SK-N-SH (cell line): ENCODE measurements at regions not wholly inside any gene's neighbourhood (a gene's known extent, or its start where the extent isn't known, plus 50 kb on each side); places are given as distances from the start of the nearest gene placed in this dataset.

Experiments
- CTCF ChIA-PET: fragments of 300-600, 350-600 bp; formaldehyde crosslinking; extraction: SDS; loops from one replicate; lab custom pipeline; 2021; lab: Yijun Ruan, JAX
- POLR2A ChIA-PET: fragments of 350-600 bp; sonication (Branson Sonifier 250); formaldehyde crosslinking; extraction: SDS; loops from one replicate; lab custom pipeline; 2020; ENCODE audit warnings: antibody characterized with exemption, inconsistent platforms; lab: Yijun Ruan, JAX
- DNase-seq: peaks from one replicate; pipeline ENCODE4 v3.0.0; 2012
- H2AFZ ChIP-seq: fragments of 200-600 bp; sonication (generic); 2 replicates; pipeline ENCODE4 v1.8.1; 2016; ENCODE audit warnings: antibody characterized with exemption, mild to moderate bottlenecking, low read depth
- H3F3A ChIP-seq: fragments of 200-600 bp; sonication (generic); replicated peaks from 2 replicates; pipeline ENCODE3; 2016; ENCODE audit warnings: antibody characterized with exemption, mild to moderate bottlenecking; ENCODE audit not compliant: insufficient read depth
- H3K27ac ChIP-seq, 2 experiments: fragments of 200-500 bp in 1 of 2; fragments of 200-600 bp in 1 of 2; sonication (Bioruptor generic) in 1 of 2; sonication (generic), shearing (Covaris generic) in 1 of 2; 2 replicates each; pipeline versions ENCODE4 v1.5.1 to v1.6.1; 2014 to 2016; ENCODE audit warnings: low read depth in 2 of 2, inconsistent platforms in 1 of 2, low read length in 1 of 2, mild to moderate bottlenecking in 1 of 2, mixed read lengths in 1 of 2
- H3K27me3 ChIP-seq: fragments of 200-600 bp; sonication (generic), shearing (Covaris generic); 2 replicates; pipeline ENCODE4 v1.6.1; 2016; ENCODE audit warnings: mixed run types; ENCODE audit not compliant: insufficient read depth
- H3K36me3 ChIP-seq, 2 experiments: fragments of 200-500 bp in 1 of 2; fragments of 200-600 bp in 1 of 2; sonication (Bioruptor generic) in 1 of 2; sonication (generic) in 1 of 2; replicated peaks in 1 of 2; 2 replicates each; pipeline versions ENCODE3 to v1.5.1; 2014 to 2016; ENCODE audit warnings: low read length in 1 of 2, mild to moderate bottlenecking in 1 of 2; ENCODE audit not compliant: insufficient read depth in 2 of 2, control insufficient read depth in 1 of 2
- H3K4me1 ChIP-seq, 2 experiments: fragments of 200-500 bp in 1 of 2; fragments of 200-600 bp in 1 of 2; sonication (Bioruptor generic) in 1 of 2; sonication (generic), shearing (Covaris generic) in 1 of 2; 2 replicates each; pipeline versions ENCODE4 v1.5.1 to v1.6.1; 2014 to 2016; ENCODE audit warnings: low read depth in 1 of 2, low read length in 1 of 2, mixed run types in 1 of 2; ENCODE audit not compliant: insufficient read depth in 2 of 2, control insufficient read depth in 1 of 2
- H3K4me2 ChIP-seq: fragments of 200-600 bp; sonication (generic), shearing (Covaris generic); 2 replicates; pipeline ENCODE4 v1.6.1; 2017; ENCODE audit warnings: mixed run types
- H3K4me3 ChIP-seq, 2 experiments: fragments of 200-500 bp in 1 of 2; fragments of 200-600 bp in 1 of 2; sonication (Bioruptor generic) in 1 of 2; sonication (generic), shearing (Covaris generic) in 1 of 2; 2 replicates each; pipeline versions ENCODE4 v1.5.1 to v1.8.1; 2014 to 2016; ENCODE audit warnings: low read depth in 2 of 2, inconsistent platforms in 1 of 2, low read length in 1 of 2, mild to moderate bottlenecking in 1 of 2, mixed read lengths in 1 of 2, moderate library complexity in 1 of 2
- H3K79me2 ChIP-seq: fragments of 200-600 bp; sonication (generic); 2 replicates; pipeline ENCODE4 v1.8.1; 2017; ENCODE audit warnings: mild to moderate bottlenecking; ENCODE audit not compliant: insufficient read depth
- H3K9ac ChIP-seq: fragments of 200-600 bp; sonication (generic); 2 replicates; pipeline ENCODE4 v1.6.1; 2017; ENCODE audit warnings: mixed run types
- H3K9me2 ChIP-seq: fragments of 200-600 bp; sonication (generic); 2 replicates; pipeline ENCODE4 v1.6.1; 2017; ENCODE audit warnings: mixed run types
- H3K9me3 ChIP-seq: fragments of 200-600 bp; sonication (generic); 2 replicates; pipeline ENCODE4 v1.6.1; 2017; ENCODE audit warnings: mixed run types, mild to moderate bottlenecking, moderate library complexity
- H4K20me1 ChIP-seq: fragments of 200-600 bp; sonication (generic); 2 replicates; pipeline ENCODE4 v1.6.1; 2017; ENCODE audit warnings: mild to moderate bottlenecking, mixed run types; ENCODE audit not compliant: insufficient read depth
- ELF1 ChIP-seq: IDR thresholded peaks from 2 replicates; pipeline ENCODE4 v1.4.0; 2012
- EP300 ChIP-seq, 2 experiments: IDR thresholded peaks; 2 replicates each; pipeline versions ENCODE4 v1.4.0 to v1.6.1; 2012; ENCODE audit warnings: borderline replicate concordance in 1 of 2, low read depth in 1 of 2, low read length in 1 of 2
- FOSL2 ChIP-seq: IDR thresholded peaks from 2 replicates; pipeline ENCODE4 v1.4.0; 2012; ENCODE audit warnings: low read depth, mild to moderate bottlenecking, moderate library complexity, borderline replicate concordance
- FOXJ3 ChIP-seq: sonication (generic); formaldehyde crosslinking; IDR thresholded peaks from 2 replicates; pipeline ENCODE4 v1.5.1; 2020; ENCODE audit warnings: mild to moderate bottlenecking, missing genetic modification reagents
- GABPA ChIP-seq: IDR thresholded peaks from 2 replicates; pipeline ENCODE4 v1.4.0; 2012; ENCODE audit warnings: low read depth, mild to moderate bottlenecking
- JUND ChIP-seq: IDR thresholded peaks from 2 replicates; pipeline ENCODE4 v1.4.0; 2012
- MXI1 ChIP-seq: IDR thresholded peaks from 2 replicates; pipeline ENCODE4 v1.6.1; 2012; ENCODE audit warnings: mild to moderate bottlenecking, low read depth, low read length, improper control_type of control experiment
- POLR2AphosphoS5 ChIP-seq: IDR thresholded peaks from 2 replicates; pipeline ENCODE4 v1.6.1; 2012; ENCODE audit warnings: low read depth, low read length
- RFX5 ChIP-seq: IDR thresholded peaks from 2 replicates; pipeline ENCODE4 v1.6.1; 2012; ENCODE audit warnings: mild to moderate bottlenecking, improper control_type of control experiment, low read length
- RXRA ChIP-seq: IDR thresholded peaks from 2 replicates; pipeline ENCODE4 v1.4.0; 2012; ENCODE audit warnings: low read depth, mild to moderate bottlenecking, borderline replicate concordance
- SIN3A ChIP-seq: IDR thresholded peaks from 2 replicates; pipeline ENCODE4 v1.6.1; 2012; ENCODE audit warnings: low read depth, mild to moderate bottlenecking, low read length, moderate library complexity, borderline replicate concordance
- SMC3 ChIP-seq: IDR thresholded peaks from 2 replicates; pipeline ENCODE4 v1.6.1; 2012; ENCODE audit warnings: low read depth, low read length, improper control_type of control experiment
- TCF12 ChIP-seq: IDR thresholded peaks from 2 replicates; pipeline ENCODE4 v1.4.0; 2012
- TEAD4 ChIP-seq: IDR thresholded peaks from 2 replicates; pipeline ENCODE4 v1.4.0; 2012; ENCODE audit warnings: mild to moderate bottlenecking, borderline replicate concordance; ENCODE audit not compliant: insufficient read depth
- YY1 ChIP-seq: IDR thresholded peaks from 2 replicates; pipeline ENCODE4 v1.4.0; 2012; ENCODE audit warnings: low read depth, mild to moderate bottlenecking
- WGBS: methylation state at CpG from one replicate; pipeline ENCODE4 v1.1.6; 2017; ENCODE audit warnings: low lambda C conversion rate; 5-methylcytosine and 5-hydroxymethylcytosine counted together
- TF ChIP-seq, protein P1 (sequence below): fragments of 200-600 bp; sonication (generic); IDR thresholded peaks from 2 replicates; pipeline ENCODE4 v1.6.1; 2017; ENCODE audit warnings: antibody characterized with exemption, mild to moderate bottlenecking, moderate library complexity
- TF ChIP-seq, protein P2 (sequence below): IDR thresholded peaks from 2 replicates; pipeline ENCODE4 v1.4.0; 2012; ENCODE audit warnings: low read depth, borderline replicate concordance
- TF ChIP-seq, protein P3 (sequence below): IDR thresholded peaks from 2 replicates; pipeline ENCODE4; 2012

DNA sequence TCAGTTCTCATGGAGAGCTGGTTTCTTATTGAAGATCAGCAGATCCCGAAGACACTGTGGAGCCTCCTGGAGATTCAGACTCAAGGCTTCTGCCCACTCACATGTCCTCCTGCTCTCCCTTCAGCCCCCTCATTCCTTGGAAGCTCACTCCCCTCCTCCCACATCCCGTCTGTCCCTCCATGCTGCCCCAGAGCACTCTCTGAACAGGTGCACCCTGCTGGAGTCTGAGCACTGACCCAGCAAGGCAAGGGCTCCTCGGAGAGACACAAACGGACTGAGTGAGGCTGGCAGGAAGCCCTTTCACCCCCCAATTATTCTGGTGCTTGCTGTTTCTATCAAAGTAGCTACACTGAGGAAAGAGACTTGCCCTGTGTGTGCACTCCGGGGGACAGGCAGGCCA is 374.0 kb downstream of the UQCRFS1 start (continued):
- TF ChIP-seq, protein P1, sequence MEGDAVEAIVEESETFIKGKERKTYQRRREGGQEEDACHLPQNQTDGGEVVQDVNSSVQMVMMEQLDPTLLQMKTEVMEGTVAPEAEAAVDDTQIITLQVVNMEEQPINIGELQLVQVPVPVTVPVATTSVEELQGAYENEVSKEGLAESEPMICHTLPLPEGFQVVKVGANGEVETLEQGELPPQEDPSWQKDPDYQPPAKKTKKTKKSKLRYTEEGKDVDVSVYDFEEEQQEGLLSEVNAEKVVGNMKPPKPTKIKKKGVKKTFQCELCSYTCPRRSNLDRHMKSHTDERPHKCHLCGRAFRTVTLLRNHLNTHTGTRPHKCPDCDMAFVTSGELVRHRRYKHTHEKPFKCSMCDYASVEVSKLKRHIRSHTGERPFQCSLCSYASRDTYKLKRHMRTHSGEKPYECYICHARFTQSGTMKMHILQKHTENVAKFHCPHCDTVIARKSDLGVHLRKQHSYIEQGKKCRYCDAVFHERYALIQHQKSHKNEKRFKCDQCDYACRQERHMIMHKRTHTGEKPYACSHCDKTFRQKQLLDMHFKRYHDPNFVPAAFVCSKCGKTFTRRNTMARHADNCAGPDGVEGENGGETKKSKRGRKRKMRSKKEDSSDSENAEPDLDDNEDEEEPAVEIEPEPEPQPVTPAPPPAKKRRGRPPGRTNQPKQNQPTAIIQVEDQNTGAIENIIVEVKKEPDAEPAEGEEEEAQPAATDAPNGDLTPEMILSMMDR: no peak
- TF ChIP-seq SIN3A (no peak), POLR2AphosphoS5 (no peak), ELF1 (no peak), TEAD4 (no peak), RXRA (no peak)
- TF ChIP-seq, protein P2, sequence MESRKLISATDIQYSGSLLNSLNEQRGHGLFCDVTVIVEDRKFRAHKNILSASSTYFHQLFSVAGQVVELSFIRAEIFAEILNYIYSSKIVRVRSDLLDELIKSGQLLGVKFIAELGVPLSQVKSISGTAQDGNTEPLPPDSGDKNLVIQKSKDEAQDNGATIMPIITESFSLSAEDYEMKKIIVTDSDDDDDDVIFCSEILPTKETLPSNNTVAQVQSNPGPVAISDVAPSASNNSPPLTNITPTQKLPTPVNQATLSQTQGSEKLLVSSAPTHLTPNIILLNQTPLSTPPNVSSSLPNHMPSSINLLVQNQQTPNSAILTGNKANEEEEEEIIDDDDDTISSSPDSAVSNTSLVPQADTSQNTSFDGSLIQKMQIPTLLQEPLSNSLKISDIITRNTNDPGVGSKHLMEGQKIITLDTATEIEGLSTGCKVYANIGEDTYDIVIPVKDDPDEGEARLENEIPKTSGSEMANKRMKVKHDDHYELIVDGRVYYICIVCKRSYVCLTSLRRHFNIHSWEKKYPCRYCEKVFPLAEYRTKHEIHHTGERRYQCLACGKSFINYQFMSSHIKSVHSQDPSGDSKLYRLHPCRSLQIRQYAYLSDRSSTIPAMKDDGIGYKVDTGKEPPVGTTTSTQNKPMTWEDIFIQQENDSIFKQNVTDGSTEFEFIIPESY: no peak

DNA sequence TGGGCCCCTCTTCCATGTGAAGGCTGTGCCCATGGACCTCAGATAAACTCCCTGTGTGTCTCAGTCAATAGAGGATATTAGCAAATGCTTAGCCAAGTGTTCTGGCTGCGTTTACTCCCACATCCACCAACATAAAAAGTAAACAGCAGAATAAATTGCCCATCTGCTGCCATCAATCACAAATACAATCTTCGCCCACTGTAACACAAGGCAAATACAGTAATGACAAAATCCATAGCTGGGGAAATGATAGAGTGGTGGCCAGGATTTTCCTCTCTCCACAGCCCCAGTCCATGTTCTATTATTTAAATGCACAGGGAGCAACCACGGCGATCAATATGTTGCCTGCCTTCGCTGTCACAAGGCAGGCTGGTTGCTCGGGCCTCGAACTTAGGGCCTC is 376.5 kb downstream of the UQCRFS1 start:
- no peak for DNase-seq
- Histone ChIP-seq H3K4me2 (no peak overlapping the region), H3F3A (no peaks in the 10 kb centered on the region), H2AFZ (no peak overlapping the region), H3K9me2 (no peaks in the 10 kb centered on the region), H3K36me3 (no peaks in the 10 kb centered on the region), H3K79me2 (no peaks in the 10 kb centered on the region), H4K20me1 (no peaks in the 10 kb centered on the region), H3K4me3 (no peak overlapping the region), H3K9ac (no peak overlapping the region), H3K27me3 (peaks cover 72% of the 10 kb centered on the region; the same call in 1 of the 2 replicates), H3K27ac (no peak overlapping the region), H3K4me1 (no peaks in the 10 kb centered on the region), H3K9me3 (no peaks in the 10 kb centered on the region)
- CTCF ChIA-PET: interaction anchor here (1.3 kb wide), 1 partner anchor 43 kb away, joined by 3 read pairs; no protein-coding TSS in a partner anchor
- TF ChIP-seq TEAD4 (no peak), GABPA (no peak), RFX5 (no peak), JUND (no peak), YY1 (no peak), FOSL2 (no peak), FOXJ3 (CRISPR knock-in tag) (no peak), TCF12 (no peak), EP300 (IDR thresholded peaks at IDR 0.05; ENCODE audit: borderline replicate concordance in 1 of 2, low read depth in 1 of 2, low read length in 1 of 2) (no peak), SMC3 (no peak), MXI1 (no peak)
- TF ChIP-seq, protein P3, sequence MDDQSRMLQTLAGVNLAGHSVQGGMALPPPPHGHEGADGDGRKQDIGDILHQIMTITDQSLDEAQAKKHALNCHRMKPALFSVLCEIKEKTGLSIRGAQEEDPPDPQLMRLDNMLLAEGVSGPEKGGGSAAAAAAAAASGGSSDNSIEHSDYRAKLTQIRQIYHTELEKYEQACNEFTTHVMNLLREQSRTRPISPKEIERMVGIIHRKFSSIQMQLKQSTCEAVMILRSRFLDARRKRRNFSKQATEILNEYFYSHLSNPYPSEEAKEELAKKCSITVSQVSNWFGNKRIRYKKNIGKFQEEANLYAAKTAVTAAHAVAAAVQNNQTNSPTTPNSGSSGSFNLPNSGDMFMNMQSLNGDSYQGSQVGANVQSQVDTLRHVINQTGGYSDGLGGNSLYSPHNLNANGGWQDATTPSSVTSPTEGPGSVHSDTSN: no peak
- TF ChIP-seq, protein P1: no peak
- POLR2A ChIA-PET: no interaction called here
- WGBS: 0% methylated on average over 7 of the region's 7 CpGs
